ENCODE measurements at regions not wholly inside any gene's neighbourhood (a gene's known extent, or its start where the extent isn't known, plus 50 kb on each side); places are given as distances from the start of the nearest gene placed in this dataset.

DNA sequence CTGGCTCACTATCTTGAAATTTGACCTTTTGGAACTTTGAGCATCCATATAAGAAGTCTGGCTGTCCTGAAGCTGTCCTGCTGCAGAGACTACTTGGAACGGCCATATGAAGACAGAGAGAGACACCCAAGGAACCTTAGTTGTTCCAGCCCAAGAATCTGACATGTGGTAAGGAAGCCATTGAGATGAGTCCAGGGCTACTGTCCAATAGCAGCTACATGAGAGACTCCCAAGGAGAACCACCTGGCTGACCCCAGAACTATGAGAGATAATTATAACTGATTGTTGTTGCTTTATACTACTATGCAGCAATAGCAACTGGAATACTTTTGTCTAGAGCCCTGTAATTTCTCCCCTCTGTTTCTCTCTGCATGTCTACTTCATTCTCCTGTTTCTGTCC is 234.3 kb upstream of the TANK start:
- Histone ChIP-seq H3K36me3 (ENCODE audit: control insufficient read depth, insufficient read depth, low read length) (no peaks in the 10 kb centered on the region), H3K9me3 (ENCODE audit: control insufficient read depth, low read depth, low read length) (no peaks in the 10 kb centered on the region), H3K4me1 (ENCODE audit: control insufficient read depth, insufficient read depth, low read length) (no peaks in the 10 kb centered on the region), H3K27me3 (ENCODE audit: control insufficient read depth, insufficient read depth, low read length) (no peaks in the 10 kb centered on the region), H3K4me3 (ENCODE audit: low read length) (no peak overlapping the region), H3K27ac (ENCODE audit: low read length) (no peak overlapping the region)
- whole genome bisulfite sequencing (ENCODE audit: insufficient coverage, low lambda C conversion rate) = no CpG with 5 or more reads among the region's 1 CpG
- DNase-seq = no peak

DNA sequence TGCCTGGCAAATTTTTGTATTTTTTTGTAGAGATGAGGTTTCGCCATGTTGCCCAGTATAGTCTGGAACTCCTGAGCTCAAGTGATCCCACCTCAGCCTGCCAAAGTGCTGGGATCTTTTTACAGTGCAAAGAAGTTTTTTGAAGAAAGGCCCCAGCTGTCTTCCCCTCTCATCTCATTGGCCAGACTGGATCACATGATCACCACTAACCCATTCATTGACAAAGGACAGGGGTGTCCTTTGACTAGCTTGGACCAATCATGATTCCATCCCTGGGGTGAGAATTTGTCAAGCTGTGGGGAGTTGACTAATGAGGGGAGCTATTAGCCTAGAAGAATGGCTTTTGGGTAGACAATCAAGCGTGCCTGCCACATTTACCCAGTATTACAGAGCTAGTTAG is 232.9 kb upstream of the TANK start:
- H3K36me3 ChIP-seq (ENCODE audit: control insufficient read depth, insufficient read depth, low read length) = no peaks in the 10 kb centered on the region
- no CpG with 5 or more reads among the region's 2 CpGs for WGBS (ENCODE audit: insufficient coverage, low lambda C conversion rate)
- H3K4me3 ChIP-seq (ENCODE audit: low read length) = no peak overlapping the region
- H3K4me1 ChIP-seq (ENCODE audit: control insufficient read depth, insufficient read depth, low read length) = no peaks in the 10 kb centered on the region
- DNase-seq = no peak
- H3K27ac ChIP-seq (ENCODE audit: low read length) = no peak overlapping the region
- H3K27me3 ChIP-seq (ENCODE audit: control insufficient read depth, insufficient read depth, low read length) = peaks cover under 1% of the 10 kb centered on the region
- H3K9me3 ChIP-seq (ENCODE audit: control insufficient read depth, low read depth, low read length) = no peaks in the 10 kb centered on the region

DNA sequence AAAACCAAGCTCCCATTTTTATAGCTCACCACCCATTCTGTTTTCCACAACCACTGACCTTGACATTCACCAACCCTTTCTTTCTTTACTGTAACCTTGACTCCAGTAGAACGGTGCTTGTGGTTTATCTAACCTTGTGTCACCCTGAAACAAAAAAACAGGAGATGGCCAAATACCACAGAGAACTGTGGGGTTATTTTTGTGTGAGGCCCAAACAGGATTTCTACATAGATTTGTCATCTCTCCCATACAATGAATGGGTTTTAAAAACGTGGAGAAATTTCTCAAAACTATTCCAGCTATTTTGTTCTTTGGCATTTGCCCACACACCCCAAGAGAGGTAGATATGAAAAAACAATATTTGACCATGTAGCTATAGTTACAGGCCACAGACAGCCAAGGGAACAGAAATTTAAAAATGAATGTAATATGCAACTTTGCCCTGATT is 231.3 kb upstream of the TANK start:
- Histone ChIP-seq H3K9me3 (ENCODE audit: control insufficient read depth, low read depth, low read length) (no peaks in the 10 kb centered on the region), H3K27me3 (ENCODE audit: control insufficient read depth, insufficient read depth, low read length) (peaks cover 2% of the 10 kb centered on the region), H3K36me3 (ENCODE audit: control insufficient read depth, insufficient read depth, low read length) (no peaks in the 10 kb centered on the region), H3K4me3 (ENCODE audit: low read length) (no peak overlapping the region), H3K27ac (ENCODE audit: low read length) (no peak overlapping the region), H3K4me1 (ENCODE audit: control insufficient read depth, insufficient read depth, low read length) (no peaks in the 10 kb centered on the region)
- no peak for DNase-seq
- WGBS (ENCODE audit: insufficient coverage, low lambda C conversion rate) = no CpG with 5 or more reads among the region's 2 CpGs

DNA sequence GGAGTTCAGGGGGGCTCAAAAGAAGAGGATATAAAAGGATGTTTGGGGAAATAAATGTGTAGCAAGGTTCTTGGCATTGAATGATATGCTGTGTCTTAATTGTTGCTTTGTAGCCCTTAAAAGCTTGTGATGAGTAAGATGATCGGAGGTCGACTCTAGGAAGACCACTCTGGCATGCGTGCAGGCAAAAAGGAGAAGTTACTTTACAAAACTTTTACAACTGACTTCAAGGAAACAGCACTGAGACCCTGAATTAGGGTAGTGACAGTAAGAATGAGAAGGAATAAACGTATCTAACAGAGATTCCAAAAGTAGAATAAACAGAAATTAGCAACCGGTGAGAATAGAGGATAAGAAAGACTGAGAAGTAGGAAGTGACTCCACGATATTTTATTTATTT is 228.7 kb upstream of the TANK start:
- no peak overlapping the region for H3K4me3 ChIP-seq (ENCODE audit: low read length)
- no peak for DNase-seq
- H3K27ac ChIP-seq (ENCODE audit: low read length) = no peak overlapping the region
- peaks cover 2% of the 10 kb centered on the region for H3K27me3 ChIP-seq (ENCODE audit: control insufficient read depth, insufficient read depth, low read length)
- 94% methylated on average over 2 of the region's 6 CpGs for WGBS (ENCODE audit: insufficient coverage, low lambda C conversion rate)
- no peaks in the 10 kb centered on the region for H3K9me3 ChIP-seq (ENCODE audit: control insufficient read depth, low read depth, low read length)
- H3K4me1 ChIP-seq (ENCODE audit: control insufficient read depth, insufficient read depth, low read length) = no peaks in the 10 kb centered on the region
- H3K36me3 ChIP-seq (ENCODE audit: control insufficient read depth, insufficient read depth, low read length) = no peaks in the 10 kb centered on the region

DNA sequence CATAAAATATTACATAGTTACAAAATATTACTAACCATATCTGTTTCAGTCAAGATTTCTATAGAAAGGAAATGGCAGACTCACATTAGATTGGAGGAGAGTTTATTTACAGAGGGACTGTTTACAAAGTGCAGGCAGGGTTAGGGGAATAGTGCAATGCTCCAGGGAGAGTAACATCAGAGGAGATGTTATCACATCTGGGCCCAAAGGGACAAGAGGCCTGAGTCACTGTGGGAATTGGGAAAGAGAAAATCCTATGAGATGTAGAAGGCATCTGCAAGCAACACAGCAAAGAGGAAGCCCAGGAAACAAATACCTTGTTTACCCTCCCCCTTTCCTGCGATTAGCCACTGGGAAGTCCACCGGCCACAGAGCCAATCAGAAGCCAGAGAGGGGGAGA is 227.3 kb upstream of the TANK start:
- Histone ChIP-seq H3K36me3 (ENCODE audit: control insufficient read depth, insufficient read depth, low read length) (no peaks in the 10 kb centered on the region), H3K4me3 (ENCODE audit: low read length) (no peak overlapping the region), H3K4me1 (ENCODE audit: control insufficient read depth, insufficient read depth, low read length) (no peaks in the 10 kb centered on the region), H3K27me3 (ENCODE audit: control insufficient read depth, insufficient read depth, low read length) (peaks cover 4% of the 10 kb centered on the region), H3K9me3 (ENCODE audit: control insufficient read depth, low read depth, low read length) (no peaks in the 10 kb centered on the region), H3K27ac (ENCODE audit: low read length) (no peak overlapping the region)
- no peak for DNase-seq
- 40% methylated on average over 1 of the region's 2 CpGs for WGBS (ENCODE audit: insufficient coverage, low lambda C conversion rate)

DNA sequence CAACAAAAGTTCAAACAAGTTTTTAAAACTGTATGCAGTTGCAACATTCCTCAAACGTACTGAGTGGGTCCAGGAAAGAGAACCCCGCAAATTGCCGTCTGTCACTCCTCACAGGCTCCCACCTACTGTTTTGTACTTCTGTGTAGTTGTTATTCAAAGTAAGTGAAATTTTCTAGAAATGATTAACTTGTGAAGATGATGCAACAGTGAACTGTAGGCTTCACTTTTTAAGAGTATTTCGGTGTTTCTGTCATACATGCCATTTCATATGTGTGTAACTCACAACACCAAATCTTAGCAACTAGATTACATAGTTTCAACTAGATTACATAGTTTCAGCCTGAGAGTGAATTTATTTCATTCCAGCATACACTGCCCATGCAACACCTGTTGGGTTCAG is 226.0 kb upstream of the TANK start:
- H3K36me3 ChIP-seq (ENCODE audit: control insufficient read depth, insufficient read depth, low read length) = no peaks in the 10 kb centered on the region
- no peak for DNase-seq
- no peaks in the 10 kb centered on the region for H3K9me3 ChIP-seq (ENCODE audit: control insufficient read depth, low read depth, low read length)
- peaks cover 4% of the 10 kb centered on the region for H3K27me3 ChIP-seq (ENCODE audit: control insufficient read depth, insufficient read depth, low read length)
- no peaks in the 10 kb centered on the region for H3K4me1 ChIP-seq (ENCODE audit: control insufficient read depth, insufficient read depth, low read length)
- H3K27ac ChIP-seq (ENCODE audit: low read length) = no peak overlapping the region
- no peak overlapping the region for H3K4me3 ChIP-seq (ENCODE audit: low read length)
- WGBS (ENCODE audit: insufficient coverage, low lambda C conversion rate) = no CpG with 5 or more reads among the region's 4 CpGs

DNA sequence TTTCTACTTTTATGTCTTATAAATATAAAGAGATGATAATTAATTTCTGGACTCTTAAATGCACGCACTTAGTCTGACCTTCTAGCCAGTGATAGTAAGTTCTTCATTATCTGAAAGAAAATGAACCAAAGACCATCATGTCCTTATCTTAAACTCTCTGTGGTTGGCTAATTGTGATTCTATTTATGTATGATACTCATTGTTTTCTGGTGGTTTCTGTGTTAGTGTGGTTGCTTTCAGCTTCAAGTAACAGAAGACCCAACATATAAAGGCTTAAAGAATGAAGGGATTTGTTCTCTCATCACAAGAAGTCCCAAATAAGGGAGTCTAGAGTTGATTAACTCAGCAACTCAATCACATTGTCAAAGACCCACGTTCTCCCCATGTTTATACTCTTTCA is 225.2 kb upstream of the TANK start:
- Histone ChIP-seq H3K36me3 (ENCODE audit: control insufficient read depth, insufficient read depth, low read length) (no peaks in the 10 kb centered on the region), H3K27me3 (ENCODE audit: control insufficient read depth, insufficient read depth, low read length) (peaks cover 4% of the 10 kb centered on the region), H3K4me1 (ENCODE audit: control insufficient read depth, insufficient read depth, low read length) (no peaks in the 10 kb centered on the region), H3K4me3 (ENCODE audit: low read length) (no peak overlapping the region), H3K27ac (ENCODE audit: low read length) (no peak overlapping the region), H3K9me3 (ENCODE audit: control insufficient read depth, low read depth, low read length) (no peaks in the 10 kb centered on the region)
- 100% methylated on average over 1 of the region's 2 CpGs for WGBS (ENCODE audit: insufficient coverage, low lambda C conversion rate)
- DNase-seq = no peak

DNA sequence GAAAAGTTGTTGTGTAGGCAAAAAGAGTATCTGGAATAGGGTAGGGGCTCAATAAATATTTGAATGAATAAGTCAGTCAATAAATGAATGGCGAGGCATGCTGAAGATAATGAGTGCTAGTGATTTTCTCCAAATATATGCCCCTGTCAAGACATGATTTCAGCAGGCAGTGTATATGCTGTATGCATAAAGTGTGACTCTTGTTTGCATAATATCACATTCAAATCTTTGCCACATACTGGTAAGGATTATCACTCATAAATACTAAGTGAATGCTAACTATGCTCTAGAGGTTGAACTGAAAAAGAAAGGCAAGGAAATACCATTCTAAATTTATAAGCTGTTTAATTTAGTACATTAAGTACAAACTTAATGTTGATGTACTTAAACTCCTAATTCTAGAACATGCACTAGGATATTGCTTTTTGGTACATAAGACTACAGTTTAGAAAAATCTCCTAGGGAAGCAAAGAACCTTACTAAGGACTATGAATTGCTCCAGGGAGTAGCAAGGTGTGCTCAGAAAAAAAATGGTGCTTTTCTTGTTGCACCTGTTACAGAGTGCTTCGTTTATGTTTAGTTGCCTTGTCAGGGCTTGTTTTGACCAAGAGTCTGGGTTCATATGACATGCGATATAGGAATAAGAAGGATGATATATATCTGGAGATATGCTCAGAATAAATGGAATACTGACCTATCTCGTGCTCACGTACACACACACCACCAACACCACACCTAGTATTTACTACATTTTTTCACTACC is 224.0 kb upstream of the TANK start:
- DNase-seq = no peak
- H3K36me3 ChIP-seq (ENCODE audit: control insufficient read depth, insufficient read depth, low read length) = no peaks in the 10 kb centered on the region
- H3K9me3 ChIP-seq (ENCODE audit: control insufficient read depth, low read depth, low read length) = no peaks in the 10 kb centered on the region
- H3K4me3 ChIP-seq (ENCODE audit: low read length) = no peak overlapping the region
- 82% methylated on average over 2 of the region's 5 CpGs for WGBS (ENCODE audit: insufficient coverage, low lambda C conversion rate)
- no peaks in the 10 kb centered on the region for H3K4me1 ChIP-seq (ENCODE audit: control insufficient read depth, insufficient read depth, low read length)
- H3K27ac ChIP-seq (ENCODE audit: low read length) = no peak overlapping the region
- H3K27me3 ChIP-seq (ENCODE audit: control insufficient read depth, insufficient read depth, low read length) = peaks cover 4% of the 10 kb centered on the region

DNA sequence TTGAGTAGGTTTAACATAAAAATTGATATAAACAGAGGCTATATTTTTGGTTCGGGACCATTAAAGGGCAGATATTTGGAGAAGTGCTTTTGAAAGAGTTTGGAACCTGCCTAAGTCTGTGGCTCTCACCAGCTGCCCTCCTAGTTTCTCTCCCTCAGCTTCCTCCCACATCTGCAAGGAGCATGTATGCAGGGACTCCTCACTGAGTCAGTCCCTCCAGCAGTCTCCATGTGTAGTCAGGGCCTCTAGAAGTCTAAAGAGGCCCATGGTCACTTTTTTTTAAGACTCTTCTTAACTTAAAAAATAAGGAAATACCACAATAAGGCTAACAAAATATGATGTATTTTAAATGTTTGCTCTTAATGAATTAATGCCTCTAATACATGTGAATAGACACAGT is 220.0 kb upstream of the TANK start:
- Histone ChIP-seq H3K27me3 (ENCODE audit: control insufficient read depth, insufficient read depth, low read length) (peaks cover 2% of the 10 kb centered on the region), H3K27ac (ENCODE audit: low read length) (no peak overlapping the region), H3K36me3 (ENCODE audit: control insufficient read depth, insufficient read depth, low read length) (no peaks in the 10 kb centered on the region), H3K4me1 (ENCODE audit: control insufficient read depth, insufficient read depth, low read length) (no peaks in the 10 kb centered on the region), H3K4me3 (ENCODE audit: low read length) (no peak overlapping the region), H3K9me3 (ENCODE audit: control insufficient read depth, low read depth, low read length) (no peaks in the 10 kb centered on the region)
- no peak for DNase-seq
- WGBS (ENCODE audit: insufficient coverage, low lambda C conversion rate) = no CpG with 5 or more reads among the region's 1 CpG

DNA sequence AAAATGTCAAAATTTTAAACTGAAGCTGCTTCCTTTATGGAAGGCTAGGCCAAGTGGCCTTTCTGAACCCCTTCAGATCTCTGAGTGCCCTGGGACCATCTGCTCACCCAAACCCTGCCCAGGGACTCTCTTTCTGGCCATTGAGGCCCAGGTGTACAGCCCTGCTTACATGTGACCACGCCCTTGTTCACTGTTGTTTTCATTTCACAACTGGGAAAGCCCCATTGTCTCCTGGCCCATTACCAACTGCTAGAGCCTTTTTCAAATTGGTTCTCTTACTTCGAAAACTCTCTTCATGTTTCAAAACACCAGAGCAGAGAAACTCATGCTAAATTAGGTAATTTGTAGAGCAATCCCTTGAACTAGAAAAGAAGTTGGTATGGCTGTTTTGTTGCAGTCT is 219.5 kb upstream of the TANK start:
- H3K4me1 ChIP-seq (ENCODE audit: control insufficient read depth, insufficient read depth, low read length) = no peaks in the 10 kb centered on the region
- no peak overlapping the region for H3K27ac ChIP-seq (ENCODE audit: low read length)
- H3K27me3 ChIP-seq (ENCODE audit: control insufficient read depth, insufficient read depth, low read length) = peaks cover 2% of the 10 kb centered on the region
- 100% methylated on average over 2 of the region's 2 CpGs for WGBS (ENCODE audit: insufficient coverage, low lambda C conversion rate)
- no peak overlapping the region for H3K4me3 ChIP-seq (ENCODE audit: low read length)
- no peaks in the 10 kb centered on the region for H3K36me3 ChIP-seq (ENCODE audit: control insufficient read depth, insufficient read depth, low read length)
- no peak for DNase-seq
- no peaks in the 10 kb centered on the region for H3K9me3 ChIP-seq (ENCODE audit: control insufficient read depth, low read depth, low read length)

DNA sequence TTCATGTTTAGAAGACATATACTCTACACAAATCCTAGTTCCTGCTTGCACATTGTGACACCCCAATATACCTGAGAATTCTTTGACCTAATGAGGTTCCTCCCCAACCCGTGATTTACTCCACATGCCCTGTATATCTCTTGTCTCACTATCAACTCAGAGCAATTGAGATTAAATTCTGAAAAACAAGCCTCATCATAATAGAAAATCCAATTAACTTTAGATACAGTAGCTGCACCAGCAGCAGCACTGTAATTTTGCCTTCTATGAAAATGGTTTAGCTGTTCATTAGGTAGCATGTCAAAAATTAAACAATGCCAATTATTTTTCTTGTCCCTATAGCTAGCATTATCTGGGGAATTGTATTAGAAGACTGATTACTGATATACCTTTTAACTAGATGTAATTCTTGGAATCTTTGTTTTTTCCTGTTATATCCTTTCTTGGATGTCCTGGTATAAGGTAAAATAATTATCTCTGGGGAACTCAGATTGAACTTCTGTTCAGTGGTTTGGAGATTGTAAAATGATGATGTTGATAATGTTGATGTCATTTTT is 218.9 kb upstream of the TANK start:
- H3K9me3 ChIP-seq (ENCODE audit: control insufficient read depth, low read depth, low read length) = no peaks in the 10 kb centered on the region
- no peak for DNase-seq
- peaks cover 2% of the 10 kb centered on the region for H3K27me3 ChIP-seq (ENCODE audit: control insufficient read depth, insufficient read depth, low read length)
- no peak overlapping the region for H3K4me3 ChIP-seq (ENCODE audit: low read length)
- H3K27ac ChIP-seq (ENCODE audit: low read length) = no peak overlapping the region
- no CpG with 5 or more reads among the region's 1 CpG for WGBS (ENCODE audit: insufficient coverage, low lambda C conversion rate)
- H3K4me1 ChIP-seq (ENCODE audit: control insufficient read depth, insufficient read depth, low read length) = no peaks in the 10 kb centered on the region
- no peaks in the 10 kb centered on the region for H3K36me3 ChIP-seq (ENCODE audit: control insufficient read depth, insufficient read depth, low read length)

Measured in large intestine (tissue), 3 donors.